PC-3 (cell line): ENCODE measurements at regions not wholly inside any gene's neighbourhood (a gene's known extent, or its start where the extent isn't known, plus 50 kb on each side); places are given as distances from the start of the nearest gene placed in this dataset.

Experiments
- CTCF ChIP-seq: fragments of 300-600 bp; sonication (generic); conservative IDR thresholded peaks from 2 replicates; pipeline ENCODE4 v1.5.1; 2017; ENCODE audit warnings: antibody characterized with exemption, low read depth, mild to moderate bottlenecking, low read length
- EZH2 ChIP-seq: fragments of 300-600 bp; sonication (generic); IDR thresholded peaks from one replicate; pipeline ENCODE4 v1.6.1; 2017; ENCODE audit warnings: antibody characterized with exemption, mild to moderate bottlenecking, low read length; ENCODE audit not compliant: unreplicated experiment
- EZH2phosphoT487 ChIP-seq: fragments of 300-600 bp; sonication (generic); IDR thresholded peaks from 2 replicates; pipeline ENCODE4 v1.6.1; 2018; ENCODE audit warnings: mild to moderate bottlenecking, antibody characterized with exemption, low read length, borderline replicate concordance

GRCh38 chr15:62644216-62644888, 398.2 kb upstream of the TPM1 start:
- no peak for TF ChIP-seq CTCF
- TF ChIP-seq EZH2 = no peak
- no peak for TF ChIP-seq EZH2phosphoT487
